ENCODE measurements at regions not wholly inside any gene's neighbourhood (a gene's known extent, or its start where the extent isn't known, plus 50 kb on each side); places are given as distances from the start of the nearest gene placed in this dataset.

DNA sequence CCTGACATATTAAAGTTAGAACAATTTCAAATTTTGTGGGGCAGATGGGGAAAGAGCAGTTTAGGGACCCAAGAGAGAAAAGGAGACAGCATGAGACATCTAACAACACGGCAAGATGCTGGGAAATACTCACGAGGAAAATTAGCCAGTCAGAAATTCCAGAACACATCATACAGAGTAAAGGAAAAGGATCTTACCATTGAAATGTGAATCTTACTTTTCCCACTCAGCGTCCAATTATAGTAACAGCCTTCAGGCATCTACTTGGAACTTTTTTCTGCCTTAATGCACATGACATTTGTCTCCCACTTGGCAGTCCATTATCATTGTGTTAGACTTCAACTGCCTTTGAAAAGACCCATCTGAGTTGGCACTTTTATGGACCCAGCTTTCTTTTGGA lies 189.7 kb upstream of the SLC27A6 start:
- no peaks in the 10 kb centered on the region for H3K9me3 ChIP-seq
- 44% methylated on average over 3 of the region's 3 CpGs for WGBS (ENCODE audit: insufficient coverage, low coverage, low lambda C conversion rate, missing lambda C conversion rate)
- no peaks in the 10 kb centered on the region for H3K36me3 ChIP-seq
- ATAC-seq (no peak), DNase-seq (no peak)
- H3K4me1 ChIP-seq = no peaks in the 10 kb centered on the region
- no peaks in the 10 kb centered on the region for H3K27me3 ChIP-seq
- TF ChIP-seq POLR2A (IDR thresholded peaks at IDR 0.05) = no peak
- TF ChIP-seq, protein P1, sequence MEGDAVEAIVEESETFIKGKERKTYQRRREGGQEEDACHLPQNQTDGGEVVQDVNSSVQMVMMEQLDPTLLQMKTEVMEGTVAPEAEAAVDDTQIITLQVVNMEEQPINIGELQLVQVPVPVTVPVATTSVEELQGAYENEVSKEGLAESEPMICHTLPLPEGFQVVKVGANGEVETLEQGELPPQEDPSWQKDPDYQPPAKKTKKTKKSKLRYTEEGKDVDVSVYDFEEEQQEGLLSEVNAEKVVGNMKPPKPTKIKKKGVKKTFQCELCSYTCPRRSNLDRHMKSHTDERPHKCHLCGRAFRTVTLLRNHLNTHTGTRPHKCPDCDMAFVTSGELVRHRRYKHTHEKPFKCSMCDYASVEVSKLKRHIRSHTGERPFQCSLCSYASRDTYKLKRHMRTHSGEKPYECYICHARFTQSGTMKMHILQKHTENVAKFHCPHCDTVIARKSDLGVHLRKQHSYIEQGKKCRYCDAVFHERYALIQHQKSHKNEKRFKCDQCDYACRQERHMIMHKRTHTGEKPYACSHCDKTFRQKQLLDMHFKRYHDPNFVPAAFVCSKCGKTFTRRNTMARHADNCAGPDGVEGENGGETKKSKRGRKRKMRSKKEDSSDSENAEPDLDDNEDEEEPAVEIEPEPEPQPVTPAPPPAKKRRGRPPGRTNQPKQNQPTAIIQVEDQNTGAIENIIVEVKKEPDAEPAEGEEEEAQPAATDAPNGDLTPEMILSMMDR (IDR thresholded peaks at IDR 0.05) = no peak
- H3K4me3 ChIP-seq = no peak overlapping the region
- intact Hi-C loops (cut with DNase I) = no loop called here
- no peak overlapping the region for H3K27ac ChIP-seq

DNA sequence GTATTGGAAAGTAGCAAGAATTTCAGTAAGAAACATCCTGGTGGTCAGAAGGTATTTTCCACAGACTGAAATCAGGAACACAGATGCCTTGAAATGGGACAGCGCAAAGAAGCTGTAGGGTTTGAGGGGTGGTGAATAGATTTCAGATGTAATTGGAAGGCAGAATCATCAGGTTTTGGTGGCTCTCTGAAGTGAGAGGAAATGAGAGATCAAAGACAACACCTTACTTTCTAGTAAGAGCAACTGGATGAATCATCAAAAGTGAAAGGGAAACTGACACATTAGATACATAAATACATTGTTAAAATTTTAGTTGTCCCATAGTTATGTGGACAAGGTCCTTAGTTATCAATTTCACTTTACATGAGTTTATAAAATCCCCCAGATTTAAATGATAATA lies 188.2 kb upstream of the SLC27A6 start:
- intact Hi-C loops (cut with DNase I) = no loop called here
- no peak overlapping the region for H3K4me3 ChIP-seq
- TF ChIP-seq, protein P1 (IDR thresholded peaks at IDR 0.05) = no peak
- no peak for TF ChIP-seq POLR2A (IDR thresholded peaks at IDR 0.05)
- no peak overlapping the region for H3K27ac ChIP-seq
- no peaks in the 10 kb centered on the region for H3K36me3 ChIP-seq
- no peaks in the 10 kb centered on the region for H3K4me1 ChIP-seq
- no peaks in the 10 kb centered on the region for H3K27me3 ChIP-seq
- 78% methylated on average over 1 of the region's 1 CpG for WGBS (ENCODE audit: insufficient coverage, low coverage, low lambda C conversion rate, missing lambda C conversion rate)
- ATAC-seq (no peak), DNase-seq (no peak)
- H3K9me3 ChIP-seq = no peaks in the 10 kb centered on the region

DNA sequence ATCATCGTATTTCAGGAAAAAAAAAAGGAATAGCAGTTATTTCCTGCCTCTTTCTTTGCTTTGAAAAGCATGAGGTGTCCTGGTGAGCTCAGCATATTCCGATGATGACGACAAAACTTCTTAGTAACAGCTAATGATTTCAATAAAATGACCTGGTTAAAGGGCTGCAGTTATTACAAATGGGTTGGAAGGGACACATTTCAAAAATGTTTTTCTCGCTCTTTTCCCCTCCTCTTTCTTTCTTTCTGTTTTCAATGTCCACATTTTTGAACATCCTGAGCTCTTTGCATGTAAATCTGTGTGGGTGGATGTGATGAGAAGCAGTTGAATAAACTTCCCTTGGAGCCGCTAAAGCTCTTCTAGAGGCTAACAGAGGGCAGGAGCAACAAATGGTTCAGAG lies 186.8 kb upstream of the SLC27A6 start:
- ATAC-seq (no peak), DNase-seq (no peak)
- Histone ChIP-seq H3K27me3 (no peaks in the 10 kb centered on the region), H3K36me3 (no peaks in the 10 kb centered on the region), H3K27ac (no peak overlapping the region), H3K4me1 (no peaks in the 10 kb centered on the region), H3K9me3 (no peaks in the 10 kb centered on the region), H3K4me3 (no peak overlapping the region)
- intact Hi-C loops (cut with DNase I) = no loop called here
- TF ChIP-seq, protein P1 (IDR thresholded peaks at IDR 0.05) = no peak
- no peak for TF ChIP-seq POLR2A (IDR thresholded peaks at IDR 0.05)
- WGBS (ENCODE audit: insufficient coverage, low coverage, low lambda C conversion rate, missing lambda C conversion rate) = 41% methylated on average over 5 of the region's 5 CpGs

DNA sequence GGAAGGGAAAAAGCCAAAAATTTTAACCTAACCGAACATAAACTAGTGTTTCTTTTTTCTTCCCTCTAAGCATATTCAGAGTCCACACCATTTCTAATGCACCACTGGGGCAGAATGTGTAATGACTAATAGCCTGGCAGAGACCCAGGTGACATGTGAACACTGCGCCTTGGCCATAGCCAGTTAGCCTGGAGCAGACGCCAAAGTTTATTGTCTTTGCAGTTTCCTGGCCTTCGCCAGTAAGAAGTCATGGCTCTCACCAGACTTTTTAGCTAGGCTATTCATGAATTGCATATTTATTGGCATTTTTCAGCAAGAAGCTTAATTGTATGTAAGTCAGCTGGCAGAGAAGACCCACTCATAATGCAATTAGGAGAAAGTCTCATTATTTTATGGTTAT lies 182.8 kb upstream of the SLC27A6 start:
- Histone ChIP-seq H3K4me1 (no peaks in the 10 kb centered on the region), H3K9me3 (no peaks in the 10 kb centered on the region), H3K27me3 (no peaks in the 10 kb centered on the region), H3K27ac (no peak overlapping the region), H3K36me3 (no peaks in the 10 kb centered on the region), H3K4me3 (no peak overlapping the region)
- TF ChIP-seq, protein P1 (IDR thresholded peaks at IDR 0.05) = no peak
- TF ChIP-seq POLR2A (IDR thresholded peaks at IDR 0.05) = no peak
- ATAC-seq = peak in 1 of 4 donors; percentile 13
- intact Hi-C loops (cut with DNase I) = no loop called here
- whole genome bisulfite sequencing (ENCODE audit: insufficient coverage, low coverage, low lambda C conversion rate, missing lambda C conversion rate) = 52% methylated on average over 3 of the region's 4 CpGs
- DNase-seq = no peak

DNA sequence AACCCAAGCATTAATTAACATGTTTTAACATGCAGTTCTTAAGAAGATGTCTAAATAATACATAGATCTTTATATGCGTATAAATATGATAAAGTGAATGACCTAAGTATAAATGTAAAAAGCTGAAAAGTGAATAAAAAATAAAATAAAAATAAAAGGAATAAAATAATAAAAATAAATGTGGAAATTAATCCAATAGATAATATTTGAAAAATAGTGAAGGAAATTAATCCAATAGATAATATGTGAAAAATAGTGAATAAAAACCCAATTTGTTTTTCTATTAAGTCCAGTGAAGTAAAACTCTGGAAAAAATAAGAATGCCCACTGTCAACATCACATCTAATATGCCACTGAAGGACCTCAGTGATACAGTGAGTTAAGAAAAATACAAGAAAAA lies 180.6 kb upstream of the SLC27A6 start:
- no peaks in the 10 kb centered on the region for H3K9me3 ChIP-seq
- no peaks in the 10 kb centered on the region for H3K4me1 ChIP-seq
- intact Hi-C loops (cut with DNase I) = no loop called here
- H3K27ac ChIP-seq = no peak overlapping the region
- no peaks in the 10 kb centered on the region for H3K36me3 ChIP-seq
- H3K27me3 ChIP-seq = no peaks in the 10 kb centered on the region
- DNase-seq = no peak
- H3K4me3 ChIP-seq = no peak overlapping the region
- no peak for TF ChIP-seq POLR2A (IDR thresholded peaks at IDR 0.05)
- TF ChIP-seq, protein P1 (IDR thresholded peaks at IDR 0.05) = no peak
- no peak for ATAC-seq
- 100% methylated on average over 1 of the region's 1 CpG for WGBS (ENCODE audit: insufficient coverage, low coverage, low lambda C conversion rate, missing lambda C conversion rate)
